ENCODE measurements at regions not wholly inside any gene's neighbourhood (a gene's known extent, or its start where the extent isn't known, plus 50 kb on each side); places are given as distances from the start of the nearest gene placed in this dataset.
"Not testable (repeated sequence)": the region's sequence is repeated elsewhere in the genome, so short reads cannot be mapped to it uniquely, and the experiment has no call there.

DNA sequence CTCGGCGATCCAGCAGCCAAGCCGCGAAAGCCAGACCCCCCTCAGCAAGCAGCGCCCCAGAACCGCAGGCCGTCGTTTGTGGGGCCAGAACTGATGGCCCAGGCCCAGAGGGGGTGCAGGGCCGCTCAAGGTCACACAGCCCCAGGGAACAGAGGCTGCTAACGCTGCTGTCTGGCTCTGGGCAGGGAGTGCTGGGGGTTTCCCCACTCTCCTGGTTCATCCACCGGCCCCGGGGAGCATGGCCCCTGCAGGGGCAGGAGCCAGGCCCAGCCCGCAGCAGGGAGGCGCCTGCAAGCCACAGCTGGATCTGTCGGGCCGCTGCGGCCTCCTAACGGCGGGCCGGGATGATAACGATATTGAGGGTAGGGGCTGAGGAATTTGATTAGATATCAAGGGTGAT, 64.8 kb upstream of the IGFBPL1 start:
- H3K4me1 ChIP-seq (ENCODE audit: control insufficient read depth in 1 of 2, extremely low read depth in 1 of 2, insufficient read depth in 2 of 2, low read length in 2 of 2): no peaks in the 10 kb centered on the region
- ATAC-seq (replicated peaks in 1 of 4) (no peak), DNase-seq (no peak)
- Mint-ChIP-seq H3K4me1 (no peaks in the 10 kb centered on the region), H3K9me3 (peaks cover 0 to 6% (median 5%) of the 10 kb centered on the region in 3 donors), H3K27me3 (peaks cover 12 to 15% of the 10 kb centered on the region in 2 donors), H3K4me3 (no peak overlapping the region), H3K27ac (no peak overlapping the region), H3K36me3 (peaks cover 5% of the 10 kb centered on the region)
- no peak overlapping the region for H3K4me3 ChIP-seq (ENCODE audit: control insufficient read depth in 1 of 2, extremely low read depth in 1 of 2, low read length in 1 of 2)
- POLR2A ChIA-PET: no interaction called here
- H3K27ac ChIP-seq (ENCODE audit: low read length): no peak overlapping the region
- H3K27me3 ChIP-seq (replicated peaks in 1 of 2; ENCODE audit: control insufficient read depth in 2 of 2, extremely low read depth in 1 of 2, insufficient read depth in 2 of 2, low read length in 1 of 2): peaks cover 0 to 20% of the 10 kb centered on the region in 2 experiments
- CTCF ChIA-PET: no interaction called here
- H3K9me3 ChIP-seq: no peaks in the 10 kb centered on the region
- 93% methylated on average over 8 of the region's 21 CpGs for WGBS (ENCODE audit: insufficient coverage)
- no peaks in the 10 kb centered on the region for H3K36me3 ChIP-seq (ENCODE audit: control insufficient read depth in 2 of 2, extremely low read depth in 1 of 2, insufficient read depth in 1 of 2, low read length in 1 of 2)

DNA sequence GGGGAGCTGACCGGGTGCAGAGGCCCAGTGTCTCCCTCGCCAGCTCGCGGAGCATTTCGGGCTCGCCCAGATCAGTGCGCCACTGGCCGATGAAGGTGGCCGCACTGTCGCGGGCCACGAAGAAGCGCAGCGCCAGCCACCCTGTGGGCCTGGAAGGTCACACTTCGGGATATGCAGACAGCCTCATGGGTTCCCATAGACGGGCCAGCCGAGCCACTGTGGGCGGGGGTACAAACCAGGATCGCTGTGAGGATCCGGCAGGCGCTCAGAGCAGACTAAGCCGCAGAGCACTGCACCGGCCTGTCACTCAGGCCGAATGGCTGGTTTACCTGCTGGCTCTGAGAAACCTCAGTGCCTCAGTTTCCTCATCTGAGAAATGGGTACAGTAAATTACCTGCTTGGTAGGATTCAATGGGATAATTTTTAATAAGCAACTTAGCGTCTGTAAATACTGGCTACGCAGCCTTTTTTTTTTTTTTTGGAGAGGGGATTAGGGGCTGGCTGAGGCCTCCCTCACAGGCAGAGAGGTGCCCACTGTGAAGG, 64.0 kb upstream of the IGFBPL1 start:
- no peak overlapping the region for H3K27ac Mint-ChIP-seq
- DNase-seq: no peak
- peaks cover 0 to 6% (median 5%) of the 10 kb centered on the region in 3 donors for H3K9me3 Mint-ChIP-seq
- peaks cover 0 to 23% of the 10 kb centered on the region in 2 experiments for H3K27me3 ChIP-seq (replicated peaks in 1 of 2; ENCODE audit: control insufficient read depth in 2 of 2, extremely low read depth in 1 of 2, insufficient read depth in 2 of 2, low read length in 1 of 2)
- peaks cover 5% of the 10 kb centered on the region for H3K36me3 Mint-ChIP-seq
- no peak for ATAC-seq (replicated peaks in 1 of 4)
- H3K27me3 Mint-ChIP-seq: peaks cover 17 to 19% of the 10 kb centered on the region in 2 donors
- H3K36me3 ChIP-seq (ENCODE audit: control insufficient read depth in 2 of 2, extremely low read depth in 1 of 2, insufficient read depth in 1 of 2, low read length in 1 of 2): no peaks in the 10 kb centered on the region
- no peaks in the 10 kb centered on the region for H3K9me3 ChIP-seq
- H3K4me3 ChIP-seq (ENCODE audit: control insufficient read depth in 1 of 2, extremely low read depth in 1 of 2, low read length in 1 of 2): no peak overlapping the region
- ChIA-PET POLR2A (no interaction called here), CTCF (no interaction called here)
- no peak overlapping the region for H3K27ac ChIP-seq (ENCODE audit: low read length)
- H3K4me3 Mint-ChIP-seq: no peak overlapping the region
- 93% methylated on average over 23 of the region's 26 CpGs for WGBS (ENCODE audit: insufficient coverage)
- no peaks in the 10 kb centered on the region for H3K4me1 Mint-ChIP-seq
- H3K4me1 ChIP-seq (ENCODE audit: control insufficient read depth in 1 of 2, extremely low read depth in 1 of 2, insufficient read depth in 2 of 2, low read length in 2 of 2): no peaks in the 10 kb centered on the region

DNA sequence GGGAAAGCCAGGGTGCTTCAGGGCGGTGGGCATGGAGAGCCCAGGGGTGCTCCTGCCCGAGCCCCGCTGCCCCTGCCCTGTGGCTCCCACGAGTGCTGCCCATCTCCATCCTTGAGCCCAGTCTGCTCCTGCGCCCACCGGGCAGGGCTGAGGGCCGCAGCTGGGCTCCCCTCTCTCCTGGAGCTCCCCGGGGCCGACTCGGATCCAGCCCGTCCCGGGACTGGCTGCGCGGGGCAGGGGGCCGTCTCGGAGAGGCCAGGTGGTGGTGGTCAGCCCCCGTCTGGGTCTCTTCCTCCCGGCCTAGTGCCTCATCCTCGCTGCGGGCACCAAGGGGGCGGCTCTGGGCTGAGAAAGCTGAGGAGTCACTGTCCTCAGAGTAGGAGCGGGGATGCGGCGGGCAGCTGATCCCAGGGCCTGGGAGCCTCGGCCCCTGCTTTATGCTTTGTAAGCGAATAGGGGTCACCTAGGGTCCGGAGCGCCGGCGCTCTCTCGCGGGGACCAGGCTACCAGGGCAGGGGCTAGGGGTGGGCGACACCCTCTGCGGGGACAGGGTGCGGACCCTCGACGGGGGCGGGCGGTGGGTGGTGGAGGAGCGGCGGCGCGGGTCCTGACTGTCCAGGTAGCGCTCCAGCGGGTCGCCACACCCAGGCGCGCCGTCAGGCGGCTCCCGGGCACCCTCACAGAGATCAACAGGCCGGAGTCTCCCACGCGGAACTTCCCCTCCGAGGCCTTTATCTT, 63.3 kb upstream of the IGFBPL1 start:
- H3K27ac ChIP-seq (ENCODE audit: low read length); H3K36me3 ChIP-seq (ENCODE audit: control insufficient read depth in 2 of 2, extremely low read depth in 1 of 2, insufficient read depth in 1 of 2, low read length in 1 of 2); H3K9me3 ChIP-seq; H3K4me3 Mint-ChIP-seq; H3K4me3 ChIP-seq (ENCODE audit: control insufficient read depth in 1 of 2, extremely low read depth in 1 of 2, low read length in 1 of 2); H3K9me3 Mint-ChIP-seq; ATAC-seq (replicated peaks in 1 of 4); POLR2A ChIA-PET; H3K27ac Mint-ChIP-seq; H3K4me1 Mint-ChIP-seq; H3K36me3 Mint-ChIP-seq; CTCF ChIA-PET; DNase-seq; H3K4me1 ChIP-seq (ENCODE audit: control insufficient read depth in 1 of 2, extremely low read depth in 1 of 2, insufficient read depth in 2 of 2, low read length in 2 of 2): not testable (repeated sequence)
- peaks cover 19 to 22% of the 10 kb centered on the region in 2 donors for H3K27me3 Mint-ChIP-seq
- WGBS (ENCODE audit: insufficient coverage): 64% methylated on average over 50 of the region's 55 CpGs
- peaks cover 3 to 26% of the 10 kb centered on the region in 2 experiments for H3K27me3 ChIP-seq (replicated peaks in 1 of 2; ENCODE audit: control insufficient read depth in 2 of 2, extremely low read depth in 1 of 2, insufficient read depth in 2 of 2, low read length in 1 of 2)

DNA sequence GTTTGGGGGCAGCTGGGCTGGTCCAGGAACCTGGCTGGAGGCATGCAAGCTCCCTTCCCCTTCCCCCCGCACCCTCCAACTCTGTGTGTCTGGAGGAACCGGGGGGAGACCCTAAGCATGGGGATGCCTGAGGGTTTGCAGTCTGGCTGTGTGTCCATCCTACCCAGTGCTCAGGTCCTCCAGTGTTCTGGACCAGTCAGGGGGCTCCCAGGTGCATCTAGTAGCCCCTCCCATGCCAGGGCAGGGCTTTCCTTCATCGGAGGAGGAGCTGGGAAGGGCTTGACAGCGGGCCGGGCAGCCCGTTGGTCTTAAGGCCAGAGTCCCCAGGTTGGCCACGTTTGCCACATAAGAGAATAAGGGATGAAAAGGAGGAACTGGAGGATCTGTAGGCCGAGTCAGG, 62.6 kb upstream of the IGFBPL1 start:
- Mint-ChIP-seq H3K4me3 (no peak overlapping the region), H3K4me1 (no peaks in the 10 kb centered on the region), H3K36me3 (peaks cover 4% of the 10 kb centered on the region), H3K9me3 (peaks cover 0 to 4% (median 3%) of the 10 kb centered on the region in 3 donors), H3K27ac (no peak overlapping the region), H3K27me3 (peaks cover 19 to 24% of the 10 kb centered on the region in 2 donors)
- ChIA-PET POLR2A (no interaction called here), CTCF (no interaction called here)
- DNase-seq (no peak), ATAC-seq (replicated peaks in 1 of 4) (no peak)
- H3K4me1 ChIP-seq (ENCODE audit: control insufficient read depth in 1 of 2, extremely low read depth in 1 of 2, insufficient read depth in 2 of 2, low read length in 2 of 2): no peaks in the 10 kb centered on the region
- H3K9me3 ChIP-seq: no peaks in the 10 kb centered on the region
- no peaks in the 10 kb centered on the region for H3K36me3 ChIP-seq (ENCODE audit: control insufficient read depth in 2 of 2, extremely low read depth in 1 of 2, insufficient read depth in 1 of 2, low read length in 1 of 2)
- no peak overlapping the region for H3K27ac ChIP-seq (ENCODE audit: low read length)
- peaks cover 3 to 28% of the 10 kb centered on the region in 2 experiments for H3K27me3 ChIP-seq (replicated peaks in 1 of 2; ENCODE audit: control insufficient read depth in 2 of 2, extremely low read depth in 1 of 2, insufficient read depth in 2 of 2, low read length in 1 of 2)
- no peak overlapping the region for H3K4me3 ChIP-seq (ENCODE audit: control insufficient read depth in 1 of 2, extremely low read depth in 1 of 2, low read length in 1 of 2)
- WGBS (ENCODE audit: insufficient coverage): 17% methylated on average over 1 of the region's 8 CpGs

DNA sequence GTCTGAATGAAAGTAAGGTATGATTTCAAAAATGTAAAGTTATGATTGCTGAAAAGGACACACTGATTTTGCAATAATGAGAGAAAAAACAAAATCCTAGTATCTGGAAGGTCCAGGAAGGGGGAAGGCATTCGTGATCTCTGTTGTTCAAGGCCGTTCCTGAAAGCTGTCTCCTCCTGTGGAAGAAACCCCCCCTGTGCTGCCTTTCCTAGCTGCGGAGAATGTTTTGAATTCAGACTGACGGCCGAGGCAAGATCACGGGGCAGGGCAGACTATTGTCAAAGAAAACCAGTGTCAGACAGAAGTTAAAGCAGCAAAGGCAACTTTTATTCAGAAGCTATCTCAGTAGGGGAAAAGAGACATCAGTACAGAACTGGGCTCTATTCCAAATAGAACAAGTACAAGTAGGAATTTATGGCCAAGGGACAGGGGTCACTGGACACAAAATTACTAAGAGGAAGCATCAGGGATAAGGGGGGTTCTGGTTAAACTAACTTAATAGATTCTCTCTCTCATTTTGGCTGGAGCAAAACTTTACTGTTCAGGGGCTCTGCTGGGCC, 61.9 kb upstream of the IGFBPL1 start:
- peaks cover 3 to 29% of the 10 kb centered on the region in 2 experiments for H3K27me3 ChIP-seq (replicated peaks in 1 of 2; ENCODE audit: control insufficient read depth in 2 of 2, extremely low read depth in 1 of 2, insufficient read depth in 2 of 2, low read length in 1 of 2)
- ChIA-PET CTCF (no interaction called here), POLR2A (no interaction called here)
- DNase-seq (no peak), ATAC-seq (replicated peaks in 1 of 4) (no peak)
- no peaks in the 10 kb centered on the region for H3K4me1 Mint-ChIP-seq
- peaks cover 19 to 24% of the 10 kb centered on the region in 2 donors for H3K27me3 Mint-ChIP-seq
- no peaks in the 10 kb centered on the region for H3K36me3 ChIP-seq (ENCODE audit: control insufficient read depth in 2 of 2, extremely low read depth in 1 of 2, insufficient read depth in 1 of 2, low read length in 1 of 2)
- no peaks in the 10 kb centered on the region for H3K36me3 Mint-ChIP-seq
- no peak overlapping the region for H3K4me3 Mint-ChIP-seq
- no peak overlapping the region for H3K4me3 ChIP-seq (ENCODE audit: control insufficient read depth in 1 of 2, extremely low read depth in 1 of 2, low read length in 1 of 2)
- H3K9me3 Mint-ChIP-seq: no peaks in the 10 kb centered on the region
- no peak overlapping the region for H3K27ac ChIP-seq (ENCODE audit: low read length)
- H3K4me1 ChIP-seq (ENCODE audit: control insufficient read depth in 1 of 2, extremely low read depth in 1 of 2, insufficient read depth in 2 of 2, low read length in 2 of 2): no peaks in the 10 kb centered on the region
- WGBS (ENCODE audit: insufficient coverage): 73% methylated on average over 6 of the region's 6 CpGs
- H3K9me3 ChIP-seq: no peaks in the 10 kb centered on the region
- H3K27ac Mint-ChIP-seq: no peak overlapping the region

DNA sequence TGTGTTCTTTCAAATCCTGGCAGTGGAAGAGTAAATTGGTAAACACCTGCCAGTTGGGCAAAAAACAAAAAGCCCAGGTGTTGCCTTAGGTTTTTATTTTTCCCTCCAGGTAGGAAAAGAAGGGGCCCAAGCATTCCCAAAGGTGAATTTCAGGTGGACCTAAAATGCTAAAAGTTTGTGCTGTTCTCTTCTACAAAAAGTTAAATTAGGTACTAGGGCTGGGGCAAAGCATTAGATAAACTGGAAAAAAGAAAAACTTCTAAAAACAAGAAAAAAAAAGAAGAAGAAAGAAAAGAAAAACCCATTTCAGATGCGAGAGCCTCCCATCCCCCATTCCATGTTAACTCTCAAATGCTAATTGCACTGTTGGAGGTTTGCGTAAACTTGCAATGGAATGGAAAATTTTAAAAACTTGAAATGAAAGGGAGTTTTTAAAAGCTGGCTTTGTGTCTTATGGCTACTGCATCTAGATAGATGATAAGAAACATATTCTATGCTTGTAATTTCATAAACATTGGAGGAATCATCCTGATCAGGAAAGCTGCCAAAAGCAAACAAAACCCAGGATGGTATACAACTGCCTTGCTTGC, 59.9 kb upstream of the IGFBPL1 start:
- DNase-seq; ATAC-seq (replicated peaks in 1 of 4); H3K4me3 Mint-ChIP-seq; H3K27ac Mint-ChIP-seq; H3K27ac ChIP-seq (ENCODE audit: low read length); H3K4me1 Mint-ChIP-seq; H3K36me3 Mint-ChIP-seq; H3K4me3 ChIP-seq (ENCODE audit: control insufficient read depth in 1 of 2, extremely low read depth in 1 of 2, low read length in 1 of 2); H3K9me3 Mint-ChIP-seq; CTCF ChIA-PET; H3K4me1 ChIP-seq (ENCODE audit: control insufficient read depth in 1 of 2, extremely low read depth in 1 of 2, insufficient read depth in 2 of 2, low read length in 2 of 2); H3K9me3 ChIP-seq; H3K36me3 ChIP-seq (ENCODE audit: control insufficient read depth in 2 of 2, extremely low read depth in 1 of 2, insufficient read depth in 1 of 2, low read length in 1 of 2); POLR2A ChIA-PET: not testable (repeated sequence)
- H3K27me3 ChIP-seq (replicated peaks in 1 of 2; ENCODE audit: control insufficient read depth in 2 of 2, extremely low read depth in 1 of 2, insufficient read depth in 2 of 2, low read length in 1 of 2): peaks cover 3 to 29% of the 10 kb centered on the region in 2 experiments
- H3K27me3 Mint-ChIP-seq: peaks cover 19 to 24% of the 10 kb centered on the region in 2 donors
- no CpG with 5 or more reads among the region's 2 CpGs for whole genome bisulfite sequencing (ENCODE audit: insufficient coverage)
